ENCODE measurements at regions not wholly inside any gene's neighbourhood (a gene's known extent, or its start where the extent isn't known, plus 50 kb on each side); places are given as distances from the start of the nearest gene placed in this dataset.
"Not testable (repeated sequence)": the region's sequence is repeated elsewhere in the genome, so short reads cannot be mapped to it uniquely, and the experiment has no call there.

DNA sequence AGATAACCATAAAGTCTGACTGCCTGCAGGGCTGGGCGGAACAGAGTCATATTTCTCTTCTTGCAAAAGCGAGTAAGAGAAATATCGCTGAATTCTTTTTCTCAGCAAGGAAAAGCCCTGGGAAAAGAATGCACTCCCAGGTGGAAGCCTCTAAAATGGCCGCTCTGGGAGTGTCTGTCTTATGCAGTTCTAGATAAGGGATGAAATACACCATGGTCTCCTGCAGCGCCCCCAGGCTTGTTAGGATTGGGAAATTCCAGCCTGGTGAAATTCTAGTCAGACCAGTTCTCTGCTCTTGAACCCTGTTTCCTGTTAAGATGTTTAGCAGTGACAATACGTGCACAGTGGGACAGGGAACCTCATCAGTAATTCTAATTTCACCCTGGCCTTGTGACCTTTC is 362.2 kb downstream of the GJA1 start:
- not testable (repeated sequence) for TF ChIP-seq POLR2A (IDR thresholded peaks at IDR 0.05); POLR2AphosphoS5 (IDR thresholded peaks at IDR 0.05; ENCODE audit: insufficient read depth in 1 of 2, low read depth in 1 of 2)
- TF ChIP-seq, protein P1, sequence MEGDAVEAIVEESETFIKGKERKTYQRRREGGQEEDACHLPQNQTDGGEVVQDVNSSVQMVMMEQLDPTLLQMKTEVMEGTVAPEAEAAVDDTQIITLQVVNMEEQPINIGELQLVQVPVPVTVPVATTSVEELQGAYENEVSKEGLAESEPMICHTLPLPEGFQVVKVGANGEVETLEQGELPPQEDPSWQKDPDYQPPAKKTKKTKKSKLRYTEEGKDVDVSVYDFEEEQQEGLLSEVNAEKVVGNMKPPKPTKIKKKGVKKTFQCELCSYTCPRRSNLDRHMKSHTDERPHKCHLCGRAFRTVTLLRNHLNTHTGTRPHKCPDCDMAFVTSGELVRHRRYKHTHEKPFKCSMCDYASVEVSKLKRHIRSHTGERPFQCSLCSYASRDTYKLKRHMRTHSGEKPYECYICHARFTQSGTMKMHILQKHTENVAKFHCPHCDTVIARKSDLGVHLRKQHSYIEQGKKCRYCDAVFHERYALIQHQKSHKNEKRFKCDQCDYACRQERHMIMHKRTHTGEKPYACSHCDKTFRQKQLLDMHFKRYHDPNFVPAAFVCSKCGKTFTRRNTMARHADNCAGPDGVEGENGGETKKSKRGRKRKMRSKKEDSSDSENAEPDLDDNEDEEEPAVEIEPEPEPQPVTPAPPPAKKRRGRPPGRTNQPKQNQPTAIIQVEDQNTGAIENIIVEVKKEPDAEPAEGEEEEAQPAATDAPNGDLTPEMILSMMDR (IDR thresholded peaks at IDR 0.05): not testable (repeated sequence)

Data from vagina (tissue), 2 donors.